ENCODE measurements at regions not wholly inside any gene's neighbourhood (a gene's known extent, or its start where the extent isn't known, plus 50 kb on each side); places are given as distances from the start of the nearest gene placed in this dataset.

DNA sequence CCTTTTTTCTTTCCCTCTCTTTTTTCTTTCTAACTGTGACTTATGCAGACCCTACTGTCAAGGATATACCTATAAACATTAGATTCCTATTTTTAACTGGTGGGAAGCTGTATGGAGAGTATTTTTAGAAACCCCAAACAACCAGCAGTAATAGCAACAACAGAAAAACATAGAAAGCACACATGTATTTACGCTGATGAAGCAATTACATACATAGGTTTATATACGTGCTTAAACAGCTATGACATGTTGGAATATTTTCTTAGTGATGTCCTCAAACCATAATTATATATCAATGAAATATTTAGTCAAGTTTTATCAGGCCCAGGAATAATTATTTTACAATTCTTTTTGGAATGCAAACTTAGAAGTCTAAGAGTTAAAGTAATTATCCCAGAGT, 294.3 kb upstream of the SOX4 start:
- TF ChIP-seq POLR2AphosphoS5 (IDR thresholded peaks at IDR 0.05) = no peak
- TF ChIP-seq POLR2A (IDR thresholded peaks at IDR 0.05) = no peak
- TF ChIP-seq, protein P1, sequence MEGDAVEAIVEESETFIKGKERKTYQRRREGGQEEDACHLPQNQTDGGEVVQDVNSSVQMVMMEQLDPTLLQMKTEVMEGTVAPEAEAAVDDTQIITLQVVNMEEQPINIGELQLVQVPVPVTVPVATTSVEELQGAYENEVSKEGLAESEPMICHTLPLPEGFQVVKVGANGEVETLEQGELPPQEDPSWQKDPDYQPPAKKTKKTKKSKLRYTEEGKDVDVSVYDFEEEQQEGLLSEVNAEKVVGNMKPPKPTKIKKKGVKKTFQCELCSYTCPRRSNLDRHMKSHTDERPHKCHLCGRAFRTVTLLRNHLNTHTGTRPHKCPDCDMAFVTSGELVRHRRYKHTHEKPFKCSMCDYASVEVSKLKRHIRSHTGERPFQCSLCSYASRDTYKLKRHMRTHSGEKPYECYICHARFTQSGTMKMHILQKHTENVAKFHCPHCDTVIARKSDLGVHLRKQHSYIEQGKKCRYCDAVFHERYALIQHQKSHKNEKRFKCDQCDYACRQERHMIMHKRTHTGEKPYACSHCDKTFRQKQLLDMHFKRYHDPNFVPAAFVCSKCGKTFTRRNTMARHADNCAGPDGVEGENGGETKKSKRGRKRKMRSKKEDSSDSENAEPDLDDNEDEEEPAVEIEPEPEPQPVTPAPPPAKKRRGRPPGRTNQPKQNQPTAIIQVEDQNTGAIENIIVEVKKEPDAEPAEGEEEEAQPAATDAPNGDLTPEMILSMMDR (IDR thresholded peaks at IDR 0.05) = no peak
